Dermis blood vessel endothelial cell (primary cell): ENCODE measurements at regions not wholly inside any gene's neighbourhood (a gene's known extent, or its start where the extent isn't known, plus 50 kb on each side); places are given as distances from the start of the nearest gene placed in this dataset.
"Not testable (repeated sequence)": the region's sequence is repeated elsewhere in the genome, so short reads cannot be mapped to it uniquely, and the experiment has no call there.

Experiments used
- DNase-seq: peaks from one replicate; pipeline ENCODE4 v3.0.0; 2010

DNA sequence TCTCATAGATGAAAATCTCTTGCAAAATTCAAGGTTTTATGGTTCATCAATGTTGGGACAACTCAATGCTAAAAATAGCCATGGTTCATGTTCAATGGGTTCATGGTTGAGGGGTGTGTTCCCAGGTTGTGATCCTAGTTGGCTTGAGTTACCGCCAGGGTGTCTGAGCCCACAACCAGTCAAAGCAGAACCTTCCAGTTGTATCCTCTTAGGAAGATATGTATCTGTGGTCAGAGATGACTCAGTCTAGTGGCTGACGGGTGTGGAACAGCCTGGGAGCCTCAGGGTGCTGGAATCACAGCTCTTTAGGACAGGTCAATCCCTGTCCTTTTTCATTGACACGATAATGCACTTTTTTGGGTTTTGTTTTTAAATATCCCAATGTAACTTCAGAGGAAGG is 192.3 kb upstream of the NR3C2 start:
- no peak for DNase-seq

DNA sequence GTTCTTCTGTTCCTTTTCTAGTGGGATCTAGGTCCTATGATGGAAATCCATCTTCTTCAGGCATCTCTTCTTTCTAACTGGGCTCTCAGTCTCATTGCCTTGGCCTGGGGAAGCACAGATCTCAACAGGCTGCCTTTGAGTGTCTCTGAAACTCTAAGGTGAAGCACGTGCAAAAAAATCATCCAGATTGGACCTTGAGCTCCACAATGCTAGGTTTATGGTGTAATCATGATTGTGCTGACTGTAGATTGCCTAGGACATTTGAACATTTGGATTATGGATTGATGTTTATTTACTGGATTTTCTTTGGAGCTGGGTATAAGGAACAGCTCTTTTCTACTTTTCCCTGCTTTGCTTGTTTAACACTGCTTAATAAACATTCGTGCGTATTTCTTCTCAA is 191.5 kb upstream of the NR3C2 start:
- no peak for DNase-seq

DNA sequence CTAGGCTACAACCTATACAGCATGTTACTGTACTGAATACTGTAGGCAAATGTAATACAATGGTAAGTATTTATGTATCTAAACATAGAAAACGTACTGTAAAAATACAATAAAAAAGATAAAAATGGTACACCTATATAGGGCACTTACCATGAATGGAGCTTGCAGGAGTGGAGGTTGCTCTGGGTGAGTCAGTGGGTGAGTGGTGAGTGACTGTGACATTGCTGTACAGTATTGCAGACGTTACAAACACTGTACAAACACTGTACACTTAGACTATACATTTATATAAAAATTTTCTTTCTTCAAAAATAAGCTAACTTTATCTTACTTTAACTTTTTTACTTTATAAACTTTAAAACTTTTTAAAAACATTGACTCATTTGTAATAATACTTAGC is 190.3 kb upstream of the NR3C2 start:
- DNase-seq, result no peak

DNA sequence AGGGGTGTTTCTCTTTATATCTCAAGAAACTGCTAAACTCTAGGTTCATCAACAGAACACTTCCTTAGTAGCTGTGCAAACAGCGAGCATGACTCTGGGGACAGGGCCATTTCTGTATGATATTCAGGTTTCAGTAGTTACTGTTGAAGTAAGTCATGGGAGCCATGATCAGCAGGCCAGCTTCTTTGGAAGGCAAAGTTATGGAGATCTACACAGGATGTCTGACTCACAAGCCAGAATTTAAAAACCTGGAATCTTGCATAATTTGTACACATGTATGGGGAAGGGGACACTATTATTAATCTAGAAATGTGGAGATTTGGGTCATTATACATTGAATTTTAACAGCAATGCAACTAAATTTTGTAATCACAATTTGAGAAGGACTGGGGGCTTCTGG is 187.8 kb upstream of the NR3C2 start:
- DNase-seq, result no peak

DNA sequence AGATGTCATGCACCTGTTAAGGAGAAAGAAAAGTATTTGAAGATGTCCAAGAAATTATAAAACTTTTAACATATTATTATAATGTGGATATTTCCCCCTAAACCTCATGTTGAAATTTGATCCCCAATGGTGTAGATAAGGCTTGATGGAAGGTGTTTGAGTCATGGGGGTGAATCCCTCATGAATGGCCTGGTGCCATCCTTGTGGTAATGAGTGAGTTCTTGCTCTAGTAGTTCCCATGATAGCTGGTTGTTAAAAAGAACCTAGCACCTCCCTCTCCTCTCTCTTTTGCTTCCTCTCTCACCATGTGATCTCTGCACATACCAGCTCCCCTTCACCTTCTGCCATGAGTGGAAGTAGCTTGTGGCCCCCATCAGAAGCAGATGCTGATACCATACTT is 176.6 kb upstream of the NR3C2 start:
- DNase-seq, result no peak

DNA sequence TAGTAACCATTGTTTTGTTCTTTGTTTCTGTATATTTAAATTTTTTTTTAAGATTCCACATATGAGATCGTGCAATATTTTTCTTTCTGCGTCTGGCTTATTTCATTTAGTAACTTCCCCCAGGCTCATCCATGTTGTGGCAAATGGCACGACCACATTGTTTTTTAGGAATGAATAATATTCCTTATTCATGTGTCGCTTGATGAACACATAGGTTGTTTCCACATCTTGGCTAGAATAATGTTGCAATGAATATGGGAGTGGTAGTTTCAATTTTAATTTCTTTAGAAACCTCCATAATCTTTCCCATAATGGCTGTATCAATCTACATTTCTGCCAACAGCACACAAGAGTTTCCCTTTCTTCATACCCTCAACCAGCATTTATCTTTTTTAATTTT is 166.8 kb upstream of the NR3C2 start:
- DNase-seq, result no peak

DNA sequence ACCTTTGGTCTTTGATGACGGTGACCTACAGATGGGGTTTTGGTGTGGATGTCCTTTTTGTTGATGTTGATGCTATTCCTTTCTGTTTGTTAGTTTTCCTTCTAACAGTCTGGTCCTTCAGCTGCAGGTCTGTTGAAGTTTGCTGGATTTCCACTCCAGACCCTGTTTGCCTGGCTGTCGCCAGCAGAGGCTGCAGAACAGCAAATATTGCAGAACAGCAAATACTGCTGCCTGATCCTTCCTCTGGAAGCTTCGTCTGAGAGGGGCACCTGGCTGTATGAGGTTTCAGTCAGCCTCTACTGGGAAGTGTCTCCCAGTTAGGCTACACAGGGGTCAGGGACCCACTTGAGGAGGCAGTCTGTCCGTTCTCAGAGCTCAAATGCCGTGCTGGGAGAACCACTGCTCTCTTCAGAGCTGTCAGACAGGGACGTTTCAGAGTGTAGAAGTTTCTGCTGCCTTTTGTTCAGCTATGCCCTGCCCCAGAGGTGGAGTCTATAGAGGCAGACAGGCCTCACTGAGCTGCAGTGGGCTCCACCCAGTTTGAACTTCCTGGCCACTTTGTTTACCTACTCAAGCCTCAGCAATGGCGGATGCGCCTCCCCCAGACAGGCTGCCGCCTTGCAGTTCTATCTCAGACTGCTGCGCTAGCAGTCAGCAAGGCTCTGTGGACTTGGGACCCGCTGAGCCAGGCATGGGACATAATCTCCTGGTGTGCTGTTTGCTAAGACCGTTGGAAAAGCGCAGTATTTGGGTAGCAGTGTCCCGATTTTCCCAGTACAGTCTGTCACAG is 156.4 kb upstream of the NR3C2 start:
- DNase-seq, result not testable (repeated sequence)

DNA sequence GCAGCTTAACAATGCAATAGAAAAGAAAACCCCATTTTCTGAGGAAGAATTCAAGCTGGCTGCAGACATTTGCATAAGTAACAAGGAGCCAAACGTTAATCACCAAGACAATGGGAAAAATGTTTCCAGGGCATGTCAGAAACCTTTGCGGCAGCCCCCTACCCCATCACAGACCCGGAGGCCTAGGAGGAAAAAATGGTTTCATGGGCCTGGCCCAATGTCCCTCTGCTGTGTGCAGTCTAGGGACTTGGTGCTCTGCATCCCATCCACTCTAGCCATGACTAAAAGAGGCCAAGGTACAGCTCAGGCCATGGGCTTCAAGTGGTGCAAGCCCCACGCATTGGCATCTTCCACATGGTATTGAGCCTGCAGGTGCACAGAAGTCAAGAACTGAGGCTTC is 147.0 kb upstream of the NR3C2 start:
- no peak for DNase-seq

DNA sequence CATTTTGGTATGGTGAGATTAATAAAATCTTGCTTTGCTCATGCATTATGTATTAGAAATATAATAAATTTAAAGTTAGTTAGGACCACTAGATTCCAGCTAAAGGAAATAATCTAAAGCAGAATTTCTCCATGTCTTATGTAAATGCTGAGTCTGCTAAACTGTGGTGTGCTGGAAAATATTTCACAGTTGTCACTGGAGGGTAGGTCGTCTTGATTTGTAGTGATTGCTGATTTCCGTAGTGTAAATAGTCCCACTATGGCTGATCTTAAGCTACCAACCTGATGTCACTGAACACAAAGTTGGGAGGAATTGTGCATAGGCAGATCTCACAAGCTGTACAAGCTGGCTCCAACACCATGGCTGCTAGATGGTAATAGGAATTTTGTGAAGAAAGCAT is 133.4 kb upstream of the NR3C2 start:
- no peak for DNase-seq

DNA sequence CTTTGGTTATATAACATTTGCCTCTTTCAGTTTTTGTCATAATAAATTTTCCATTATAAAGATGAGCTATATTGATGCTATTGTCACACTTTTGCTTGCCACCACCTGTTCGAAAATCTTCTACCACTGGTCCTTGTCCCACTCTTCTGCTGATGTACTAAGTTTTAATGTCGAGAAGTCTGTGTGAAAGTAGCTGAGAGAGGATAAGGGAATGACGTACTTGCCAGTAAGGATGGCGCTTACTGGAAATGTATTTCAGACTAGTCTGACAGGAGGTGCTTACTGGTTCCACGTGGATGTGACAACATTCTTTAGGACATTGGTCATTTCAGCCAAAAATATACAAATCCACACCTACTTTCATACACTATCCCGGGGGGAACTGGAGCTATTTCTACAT is 132.7 kb upstream of the NR3C2 start:
- DNase-seq, result no peak

DNA sequence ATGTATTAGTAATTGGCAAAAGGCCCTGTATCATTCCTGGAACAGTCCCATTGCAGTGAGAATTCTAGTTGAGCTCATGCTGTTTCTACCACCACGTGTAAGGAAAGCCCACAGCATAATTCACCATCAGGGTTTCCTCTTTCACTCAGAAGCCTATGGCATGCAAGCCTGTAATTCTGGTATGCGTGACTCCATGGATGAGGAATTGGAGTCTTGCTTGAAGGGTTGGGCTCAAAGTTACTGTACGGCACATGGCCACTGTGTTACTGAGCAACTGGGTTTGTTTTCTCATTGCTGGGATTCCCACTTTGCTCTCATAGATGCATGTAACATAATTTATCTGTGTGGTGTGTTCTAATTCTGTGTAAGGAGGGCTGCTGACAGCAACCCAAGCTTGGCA is 132.3 kb upstream of the NR3C2 start:
- DNase-seq, result no peak

DNA sequence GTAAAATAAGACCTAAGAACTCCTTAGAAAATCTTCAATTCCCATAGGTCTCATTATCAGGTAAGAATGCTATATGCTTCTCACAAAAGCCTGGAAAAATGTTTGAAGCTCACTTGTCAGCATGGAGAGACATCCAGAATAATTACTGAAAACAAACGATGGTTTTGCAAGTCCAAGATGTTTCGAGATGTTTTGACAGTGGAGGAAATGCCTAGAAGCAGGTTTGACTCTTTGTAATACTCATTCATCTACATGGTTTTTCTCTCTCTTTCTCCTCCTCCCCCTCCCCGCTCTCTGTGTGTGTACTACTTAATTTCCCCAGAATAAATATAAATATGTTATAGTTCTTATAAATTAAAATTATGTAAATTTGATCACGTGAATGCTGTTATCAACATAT is 131.9 kb upstream of the NR3C2 start:
- DNase-seq, result no peak

DNA sequence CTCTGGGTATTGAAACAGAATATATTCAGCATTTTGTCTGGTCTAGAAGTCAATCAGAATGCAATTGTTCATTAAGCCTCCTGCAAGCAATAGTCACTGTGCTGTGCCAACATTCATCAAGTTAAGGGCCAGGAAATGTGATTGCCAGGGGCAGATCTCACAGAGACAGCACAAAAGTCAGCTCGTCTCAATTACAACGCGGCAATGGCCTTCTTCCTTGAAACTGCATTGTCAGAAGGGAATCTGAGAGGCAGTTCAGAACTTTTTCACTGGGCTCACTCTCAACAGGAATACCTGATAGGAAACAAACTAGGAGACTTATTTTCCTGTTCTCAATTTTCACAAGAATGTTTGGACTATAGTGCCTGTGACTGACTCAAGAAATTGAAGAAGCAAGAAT is 131.1 kb upstream of the NR3C2 start:
- peak; percentile 17 for DNase-seq

DNA sequence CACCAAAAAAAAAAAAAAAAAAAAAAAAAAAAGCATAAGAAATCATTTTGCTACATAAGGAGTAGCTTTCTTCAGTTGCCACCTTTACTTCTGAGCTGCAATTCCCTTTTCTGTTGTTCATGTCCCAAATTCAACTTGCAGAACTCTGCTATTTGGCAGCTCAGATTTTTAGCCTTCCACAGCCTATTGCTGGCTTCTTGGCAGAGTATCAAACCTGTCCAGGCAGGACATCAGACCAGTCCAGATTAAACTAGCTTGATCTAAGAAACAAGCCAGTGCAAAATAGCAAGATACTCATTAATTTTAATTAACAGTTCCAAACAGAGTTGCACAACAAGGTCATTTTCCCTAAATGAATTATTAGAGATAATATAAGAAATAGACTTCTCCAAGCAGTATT is 123.6 kb upstream of the NR3C2 start:
- DNase-seq, result no peak

DNA sequence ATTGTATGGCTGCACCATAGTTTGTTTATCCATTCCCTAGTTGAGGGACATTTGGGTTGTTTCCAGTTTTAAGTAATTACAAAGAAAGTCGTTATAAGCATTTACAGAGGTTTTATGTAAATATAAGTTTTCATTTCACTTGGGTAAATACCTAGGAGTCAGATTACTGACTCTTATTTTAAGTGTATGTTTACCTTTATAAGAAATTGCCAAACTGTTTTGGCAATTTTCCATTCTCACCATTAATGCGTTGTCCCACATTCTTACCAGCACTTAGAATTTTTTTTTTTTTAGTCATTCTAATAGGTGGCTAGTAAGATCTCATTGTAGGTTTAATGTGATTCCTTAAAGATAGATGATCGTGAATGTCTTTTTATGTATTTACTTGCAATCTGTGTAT is 121.5 kb upstream of the NR3C2 start:
- DNase-seq, result no peak

DNA sequence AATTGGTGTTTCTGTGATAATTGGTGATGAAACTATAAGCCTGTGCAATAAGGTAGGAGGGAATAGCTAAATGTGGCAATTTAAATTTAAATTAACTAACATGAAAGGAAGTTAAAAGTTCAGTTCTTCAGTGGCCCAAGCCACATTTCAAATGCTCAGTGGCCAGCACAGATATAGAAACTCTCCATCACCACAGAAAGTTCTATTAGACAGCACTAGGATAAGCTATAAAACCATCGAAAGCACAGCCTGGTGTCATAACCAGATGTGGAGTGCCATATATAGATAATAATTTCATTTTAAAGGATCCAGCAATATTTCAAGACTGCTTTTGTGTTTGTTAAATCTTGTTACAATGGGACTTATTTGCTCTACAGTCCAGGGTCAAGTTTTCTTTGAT is 119.3 kb upstream of the NR3C2 start:
- DNase-seq, result no peak

DNA sequence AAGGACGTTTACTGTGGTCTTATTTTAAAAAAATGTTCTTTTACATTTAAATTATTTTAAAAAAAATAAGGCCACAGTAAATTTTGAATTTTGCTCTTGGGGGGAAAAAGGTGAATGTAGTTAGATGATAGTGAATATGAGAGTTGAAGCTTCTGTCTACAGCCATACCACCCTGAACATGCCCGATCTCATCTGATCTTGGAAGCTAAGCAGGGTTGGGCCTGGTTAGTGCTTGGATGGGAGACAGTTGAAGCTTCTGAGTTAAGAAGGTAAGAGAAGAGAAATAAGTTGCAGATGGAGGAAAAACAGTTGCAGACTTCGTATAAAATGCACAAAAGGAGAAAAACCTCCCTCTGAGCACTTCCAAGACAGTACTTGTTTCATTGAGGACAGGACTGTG is 115.6 kb upstream of the NR3C2 start:
- no peak for DNase-seq

DNA sequence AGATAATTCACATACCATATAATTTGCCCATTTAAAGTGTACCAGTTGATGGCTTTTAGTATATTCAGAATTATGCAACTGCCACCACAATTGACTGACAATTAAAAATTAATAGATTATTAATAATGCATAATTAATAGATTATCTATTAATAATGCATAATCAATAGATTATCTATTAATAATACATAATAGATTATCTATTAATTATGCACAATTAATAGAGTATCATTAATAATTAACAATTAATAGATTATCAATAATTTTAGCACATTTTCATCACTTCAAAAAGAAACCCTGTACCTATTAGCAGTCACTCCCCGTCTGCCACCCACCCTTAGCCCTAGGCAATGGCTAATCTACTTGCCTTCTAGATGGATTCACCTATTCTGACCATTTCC is 108.6 kb upstream of the NR3C2 start:
- no peak for DNase-seq

DNA sequence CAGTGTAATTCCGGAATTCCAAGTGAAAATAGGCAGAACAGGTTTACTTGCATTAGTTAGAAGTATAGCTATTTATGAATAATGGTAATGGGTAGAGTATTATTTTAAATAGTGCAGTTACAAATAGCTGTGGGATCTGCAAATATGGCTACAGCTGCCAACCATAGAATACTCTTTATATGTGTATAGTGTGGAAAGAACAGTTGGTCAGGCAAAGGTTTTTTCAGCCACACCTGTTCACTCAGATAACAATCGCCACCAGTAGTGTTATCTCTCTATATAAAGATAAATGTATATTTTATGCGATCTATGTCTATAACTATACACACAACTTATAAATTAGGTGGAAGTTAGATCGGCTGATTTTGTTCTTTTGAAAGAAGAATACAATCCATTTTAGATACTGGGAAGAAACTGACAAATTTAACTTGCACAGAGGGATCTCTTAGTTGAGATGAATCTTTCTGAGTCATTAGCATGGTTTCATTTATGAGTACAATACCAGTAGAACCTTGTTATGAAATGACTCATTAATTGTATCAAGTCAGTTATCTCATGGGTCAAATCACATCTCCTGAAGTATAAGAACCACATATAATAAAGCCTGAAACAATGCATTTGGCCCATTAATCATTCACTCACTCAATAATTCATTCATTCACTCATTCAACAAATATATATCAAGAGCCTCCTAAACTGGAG is 100.9 kb upstream of the NR3C2 start:
- peak; percentile 10 for DNase-seq

DNA sequence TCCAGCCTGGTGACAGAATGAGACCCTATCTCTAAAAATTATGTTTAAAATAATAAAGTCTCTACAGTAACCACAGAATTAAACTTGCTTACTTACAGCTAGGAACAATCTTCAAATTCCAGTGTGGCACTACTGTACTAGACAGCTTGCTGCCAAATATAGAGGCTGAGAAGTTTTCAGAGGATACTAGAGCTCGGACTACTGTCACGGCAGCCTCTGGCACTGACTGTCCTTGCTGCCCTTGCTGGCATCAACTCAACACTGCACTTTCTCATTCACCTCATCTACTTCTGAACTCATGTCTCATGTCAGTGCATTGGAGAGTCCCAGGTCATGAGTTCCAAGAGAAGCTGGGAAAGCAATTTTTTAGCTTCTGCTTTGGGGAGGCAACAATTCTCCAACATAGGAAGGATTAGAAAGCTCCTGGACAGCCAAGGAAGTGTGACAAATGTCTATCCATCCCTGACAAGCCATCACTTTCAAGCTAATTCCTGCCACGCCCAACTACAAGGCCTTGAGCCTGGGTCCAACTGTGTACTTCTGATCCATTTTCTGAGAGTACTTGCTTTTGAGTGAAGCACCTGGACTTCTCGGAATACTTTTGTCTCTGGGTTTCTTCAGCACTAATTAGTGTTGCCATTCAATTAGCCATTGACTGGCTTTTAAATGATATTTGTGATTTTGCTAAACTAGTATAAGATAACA is 98.6 kb upstream of the NR3C2 start:
- DNase-seq, result no peak

DNA sequence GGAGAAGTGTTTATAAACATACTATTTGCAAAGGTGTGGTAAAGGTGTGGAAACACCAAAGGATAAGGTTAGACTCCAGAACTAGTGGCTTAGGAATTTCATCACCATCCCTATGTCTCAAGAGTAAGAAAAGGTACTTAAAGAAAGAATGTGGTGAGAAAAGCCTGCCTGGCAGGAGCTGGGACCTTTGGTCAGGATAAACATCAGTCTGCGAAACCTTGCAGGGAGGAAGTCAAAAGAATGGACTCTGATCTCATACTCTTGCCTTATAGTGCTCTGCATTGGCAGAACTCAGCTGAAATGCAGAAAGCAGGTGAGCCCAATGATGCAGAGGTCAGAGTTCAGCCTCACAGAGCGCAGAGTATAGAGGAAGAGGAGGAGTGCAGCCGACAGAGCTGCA is 97.2 kb upstream of the NR3C2 start:
- DNase-seq, result no peak

DNA sequence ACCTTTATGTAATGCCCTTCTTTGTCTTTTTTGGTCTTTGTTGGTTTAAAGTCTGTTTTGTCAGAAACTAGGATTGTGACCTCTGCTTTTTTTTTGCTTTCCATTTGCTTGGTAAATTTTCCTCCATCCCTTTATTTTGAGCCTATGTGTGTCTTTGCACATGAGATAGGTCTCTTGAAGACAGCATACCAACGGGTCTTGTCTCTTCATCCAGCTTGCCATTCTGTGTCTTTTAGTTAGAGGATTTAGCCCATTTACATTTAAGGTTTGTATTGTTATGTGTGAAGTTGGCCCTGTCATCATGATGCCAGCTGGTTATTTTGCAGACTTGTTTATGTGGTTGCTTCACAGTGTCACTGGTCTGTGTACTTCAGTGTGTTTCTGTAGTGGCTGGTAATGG is 91.6 kb upstream of the NR3C2 start:
- peak; percentile 7 for DNase-seq

DNA sequence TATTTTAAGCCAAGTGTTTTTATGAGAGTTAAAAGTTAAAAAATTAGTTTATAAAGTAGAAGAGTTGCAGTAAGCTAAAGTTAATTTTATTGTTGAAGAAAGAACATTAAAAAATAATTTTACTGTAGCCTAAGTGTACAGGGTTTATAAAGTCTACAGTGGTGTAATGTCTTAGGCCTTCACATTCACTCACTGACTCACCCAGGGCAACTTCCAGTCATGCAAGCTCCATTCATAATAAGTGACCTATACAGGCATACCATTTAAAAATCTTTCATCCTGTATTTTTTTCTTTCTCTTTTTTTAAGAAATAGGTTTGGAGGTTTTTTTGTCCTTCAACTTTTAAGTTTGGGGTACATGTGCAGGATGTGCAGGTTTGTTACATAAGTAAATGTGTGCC is 87.9 kb upstream of the NR3C2 start:
- no peak for DNase-seq

DNA sequence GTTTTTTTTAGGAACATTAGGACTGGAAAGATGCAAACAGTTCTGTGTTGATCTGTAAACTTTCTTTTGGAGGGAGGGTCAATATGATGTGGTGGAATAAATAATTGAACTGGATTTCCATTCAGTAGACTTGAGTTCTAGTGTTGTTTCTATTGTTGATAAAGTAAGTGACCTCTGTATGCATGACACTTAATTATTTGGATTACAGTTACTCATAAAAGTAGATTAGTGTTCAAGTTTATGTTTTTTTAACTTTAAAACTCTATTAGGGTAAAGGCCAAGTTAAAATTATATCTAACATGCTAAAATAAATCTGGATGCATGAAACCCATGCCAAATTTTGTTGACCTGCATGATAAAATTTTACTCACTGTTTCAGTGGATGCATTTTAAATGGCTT is 85.4 kb upstream of the NR3C2 start:
- no peak for DNase-seq
